ENCODE measurements at regions not wholly inside any gene's neighbourhood (a gene's known extent, or its start where the extent isn't known, plus 50 kb on each side); places are given as distances from the start of the nearest gene placed in this dataset.
"Not testable (repeated sequence)": the region's sequence is repeated elsewhere in the genome, so short reads cannot be mapped to it uniquely, and the experiment has no call there.

- TF ChIP-seq CBX5 (IDR thresholded peaks at IDR 0.05; ENCODE audit: borderline replicate concordance, low read depth); POLR2AphosphoS5 (IDR thresholded peaks at IDR 0.05; ENCODE audit: control insufficient read depth, insufficient read depth, low read depth, low read length); POLR2A (conservative IDR thresholded peaks at IDR 0.05); TAF7 (tag; IDR thresholded peaks at IDR 0.05); TAF15 (IDR thresholded peaks at IDR 0.05; ENCODE audit: low read depth, low read length): not testable (repeated sequence)
These were observed 89.9 kb downstream of the POTEG start for GRCh38 chr14:19344261-19344660.
